H9 (cell line): ENCODE measurements at regions not wholly inside any gene's neighbourhood (a gene's known extent, or its start where the extent isn't known, plus 50 kb on each side); places are given as distances from the start of the nearest gene placed in this dataset.

Experiments used
- DNase-seq: peaks from one replicate; pipeline ENCODE4 v3.0.0-alpha.2; 2017
- H2AFZ ChIP-seq: one replicate; pipeline ENCODE4 v1.6.1; 2013; ENCODE audit warnings: mild to moderate bottlenecking, low read length, control low read depth, moderate library complexity
- H2AK5ac ChIP-seq: 2 replicates; pipeline ENCODE4 v1.6.1; 2013; ENCODE audit warnings: low read length, control low read depth, mixed read lengths; ENCODE audit not compliant: insufficient read length
- H2BK120ac ChIP-seq: one replicate; pipeline ENCODE4 v1.6.1; 2013; ENCODE audit warnings: low read depth, mild to moderate bottlenecking, low read length, control low read depth, inconsistent platforms; ENCODE audit not compliant: poor library complexity, severe bottlenecking
- H2BK12ac ChIP-seq: 2 replicates; pipeline ENCODE4 v1.6.1; 2013; ENCODE audit warnings: low read length, control low read depth, mixed read lengths, low read depth; ENCODE audit not compliant: insufficient read length
- H2BK15ac ChIP-seq: 2 replicates; pipeline ENCODE4 v1.6.1; 2013; ENCODE audit warnings: low read depth, low read length, control low read depth
- H2BK20ac ChIP-seq: one replicate; pipeline ENCODE4 v1.6.1; 2013; ENCODE audit warnings: low read depth, mild to moderate bottlenecking, low read length, control low read depth, inconsistent platforms; ENCODE audit not compliant: poor library complexity, severe bottlenecking
- H2BK5ac ChIP-seq: 2 replicates; pipeline ENCODE4 v1.6.1; 2013; ENCODE audit warnings: low read length, control low read depth, mixed read lengths; ENCODE audit not compliant: insufficient read length
- H3K14ac ChIP-seq: 2 replicates; pipeline ENCODE4 v1.6.1; 2013; ENCODE audit warnings: low read length, control low read depth; ENCODE audit not compliant: insufficient read depth
- H3K18ac ChIP-seq: 2 replicates; pipeline ENCODE4 v1.6.1; 2013; ENCODE audit warnings: low read depth, mild to moderate bottlenecking, mixed read lengths, low read length, control low read depth; ENCODE audit not compliant: insufficient read length
- H3K23ac ChIP-seq: 2 replicates; pipeline ENCODE4 v1.6.1; 2013; ENCODE audit warnings: low read length, control low read depth, mixed read lengths, low read depth; ENCODE audit not compliant: insufficient read length
- H3K23me2 ChIP-seq: 2 replicates; pipeline ENCODE4 v1.6.1; 2013; ENCODE audit warnings: low read depth, mild to moderate bottlenecking, mixed read lengths, low read length, control low read depth; ENCODE audit not compliant: insufficient read length, poor library complexity, severe bottlenecking
- H3K27ac ChIP-seq: 2 replicates; pipeline ENCODE4 v1.5.1; 2013; ENCODE audit warnings: low read length, control low read depth, mixed read lengths, low read depth; ENCODE audit not compliant: insufficient read length
- H3K27me3 ChIP-seq: 2 replicates; pipeline ENCODE4 v1.6.1; 2013; ENCODE audit warnings: low read length, control low read depth, inconsistent platforms; ENCODE audit not compliant: insufficient read depth
- H3K4ac ChIP-seq: 2 replicates; pipeline ENCODE4 v1.6.1; 2013; ENCODE audit warnings: low read depth, mild to moderate bottlenecking, control low read depth, inconsistent platforms, low read length, moderate library complexity
- H3K4me1 ChIP-seq: 2 replicates; pipeline ENCODE4 v1.6.1; 2013; ENCODE audit warnings: low read length, control low read depth, inconsistent platforms; ENCODE audit not compliant: insufficient read depth
- H3K4me2 ChIP-seq: 2 replicates; pipeline ENCODE4 v1.6.1; 2013; ENCODE audit warnings: low read length, control low read depth, mixed read lengths; ENCODE audit not compliant: insufficient read length, insufficient read depth
- H3K56ac ChIP-seq: 2 replicates; pipeline ENCODE4 v1.6.1; 2013; ENCODE audit warnings: low read depth, mild to moderate bottlenecking, mixed read lengths, low read length, control low read depth; ENCODE audit not compliant: insufficient read length
- H3K79me1 ChIP-seq: 2 replicates; pipeline ENCODE4 v1.6.1; 2013; ENCODE audit warnings: low read depth, mild to moderate bottlenecking, moderate library complexity, low read length, control low read depth, inconsistent platforms; ENCODE audit not compliant: insufficient read depth, poor library complexity, severe bottlenecking
- H3K79me2 ChIP-seq: 2 replicates; pipeline ENCODE4 v1.6.1; 2013; ENCODE audit warnings: low read length, control low read depth, inconsistent platforms; ENCODE audit not compliant: insufficient read depth
- H3K9ac ChIP-seq: 2 replicates; pipeline ENCODE4 v1.6.1; 2013; ENCODE audit warnings: low read length, control low read depth, mixed read lengths; ENCODE audit not compliant: insufficient read length; ENCODE audit errors: extremely low read depth
- H3K9me3 ChIP-seq: one replicate; pipeline ENCODE4 v1.6.1; 2013; ENCODE audit warnings: low read depth, low read length, inconsistent platforms; ENCODE audit not compliant: control insufficient read depth
- H3T11ph ChIP-seq: one replicate; pipeline ENCODE4 v1.6.1; 2013; ENCODE audit warnings: mild to moderate bottlenecking, low read length, control low read depth, inconsistent platforms
- H4K20me1 ChIP-seq: one replicate; pipeline ENCODE4 v1.6.1; 2013; ENCODE audit not compliant: control insufficient read depth, insufficient read length, insufficient read depth
- H4K5ac ChIP-seq: 2 replicates; pipeline ENCODE4 v1.6.1; 2013; ENCODE audit warnings: low read depth, mild to moderate bottlenecking, mixed read lengths, low read length, control low read depth; ENCODE audit not compliant: insufficient read length
- H4K8ac ChIP-seq: replicated peaks from 2 replicates; pipeline ENCODE4 v1.6.1; 2013; ENCODE audit warnings: low read length, control low read depth, mixed read lengths, low read depth; ENCODE audit not compliant: insufficient read length
- H4K91ac ChIP-seq: 2 replicates; pipeline ENCODE4 v1.6.1; 2013; ENCODE audit warnings: low read depth, mild to moderate bottlenecking, moderate library complexity, mixed read lengths, low read length, control low read depth; ENCODE audit not compliant: insufficient read length
- H3K27ac Mint-ChIP-seq, 3 experiments: 2 replicates in 2 of 3; 3 replicates in 1 of 3; pipeline ENCODE4 v1.8.0; 2020 to 2021; ENCODE audit warnings: mixed read lengths in 3 of 3, mild to moderate bottlenecking in 1 of 3, moderate library complexity in 1 of 3
- H3K27me3 Mint-ChIP-seq: 2 replicates; pipeline ENCODE4 v1.8.0; 2021; ENCODE audit warnings: low read depth, mild to moderate bottlenecking, moderate library complexity, mixed read lengths
- H3K36me3 Mint-ChIP-seq, 3 experiments: 2 replicates in 2 of 3; 3 replicates in 1 of 3; pipeline ENCODE4 v1.8.0; 2020 to 2021; ENCODE audit warnings: low read depth in 3 of 3, mixed read lengths in 3 of 3; ENCODE audit not compliant: insufficient read depth in 1 of 3
- H3K4me1 Mint-ChIP-seq, 2 experiments: 2 replicates each; pipeline ENCODE4 v1.8.0; 2020; ENCODE audit warnings: mixed read lengths in 2 of 2
- H3K4me3 Mint-ChIP-seq, 2 experiments: 2 replicates in 1 of 2; 3 replicates in 1 of 2; pipeline ENCODE4 v1.8.0; 2020 to 2021; ENCODE audit warnings: mild to moderate bottlenecking in 2 of 2, mixed read lengths in 2 of 2, moderate library complexity in 1 of 2
- H3K9me3 Mint-ChIP-seq, 2 experiments: 2 replicates in 1 of 2; 3 replicates in 1 of 2; pipeline ENCODE4 v1.8.0; 2020; ENCODE audit warnings: mild to moderate bottlenecking in 2 of 2, mixed read lengths in 2 of 2, moderate library complexity in 1 of 2
- CTCF ChIP-seq: fragments of 200-600 bp; sonication (generic); conservative IDR thresholded peaks from 3 replicates; pipeline ENCODE4 v1.8.0; 2021; ENCODE audit warnings: antibody characterized with exemption, mild to moderate bottlenecking
- WGBS: extraction: QIAGEN DNeasy Blood & Tissue Kit; methylation state at CpG from one replicate; pipeline ENCODE4 v1.1.7; 2013; ENCODE audit warnings: missing lambda C conversion rate, low lambda C conversion rate, mixed read lengths; ENCODE audit not compliant: insufficient read length; ENCODE audit errors: extremely low coverage; 5-methylcytosine and 5-hydroxymethylcytosine counted together

GRCh38 chrX:33333271-33333670, 121.9 kb upstream of the DMD start:
- H4K20me1 ChIP-seq = no peaks in the 10 kb centered on the region
- H3K14ac ChIP-seq = no peak overlapping the region
- H3K27ac ChIP-seq = no peak overlapping the region
- H2BK12ac ChIP-seq = no peak overlapping the region
- no peak overlapping the region for H2BK5ac ChIP-seq
- no peak overlapping the region for H2BK20ac ChIP-seq
- Mint-ChIP-seq H3K4me3 (no peak overlapping the region), H3K9me3 (peaks cover 0 to 1% of the 10 kb centered on the region in 2 experiments; a peak in 2 of 5 replicates), H3K36me3 (no peaks in the 10 kb centered on the region; a peak in 1 of 7 replicates), H3K27ac (0 out of 7 replicates have a peak overlapping the region, but pooled peaks of 1 of the 3 experiments have one; percentile 50), H3K4me1 (peaks cover 0 to 7% of the 10 kb centered on the region in 2 experiments), H3K27me3 (no peaks in the 10 kb centered on the region)
- H4K91ac ChIP-seq = no peak overlapping the region
- H2BK120ac ChIP-seq = no peak overlapping the region
- no peaks in the 10 kb centered on the region for H3K27me3 ChIP-seq
- DNase-seq = no peak
- H3K9ac ChIP-seq = no peak overlapping the region
- no peaks in the 10 kb centered on the region; the same call in 1 of the 2 replicates for H3K4me1 ChIP-seq
- H3K4me2 ChIP-seq = no peak overlapping the region
- H3K4ac ChIP-seq = no peak overlapping the region
- no peak overlapping the region for H2AFZ ChIP-seq
- no peaks in the 10 kb centered on the region for H3K9me3 ChIP-seq
- no peak overlapping the region for H3K18ac ChIP-seq
- no peak overlapping the region for H4K8ac ChIP-seq
- H4K5ac ChIP-seq = no peak overlapping the region
- TF ChIP-seq CTCF = no peak
- H3K79me1 ChIP-seq = no peaks in the 10 kb centered on the region
- H2BK15ac ChIP-seq = no peak overlapping the region
- H3K79me2 ChIP-seq = no peaks in the 10 kb centered on the region
- no peak overlapping the region for H3K56ac ChIP-seq
- no peak overlapping the region for H3T11ph ChIP-seq
- no CpG with 5 or more reads among the region's 2 CpGs for WGBS
- H2AK5ac ChIP-seq = no peak overlapping the region
- H3K23ac ChIP-seq = no peak overlapping the region
- no peaks in the 10 kb centered on the region for H3K23me2 ChIP-seq
